ENCODE measurements at regions not wholly inside any gene's neighbourhood (a gene's known extent, or its start where the extent isn't known, plus 50 kb on each side); places are given as distances from the start of the nearest gene placed in this dataset.

DNA sequence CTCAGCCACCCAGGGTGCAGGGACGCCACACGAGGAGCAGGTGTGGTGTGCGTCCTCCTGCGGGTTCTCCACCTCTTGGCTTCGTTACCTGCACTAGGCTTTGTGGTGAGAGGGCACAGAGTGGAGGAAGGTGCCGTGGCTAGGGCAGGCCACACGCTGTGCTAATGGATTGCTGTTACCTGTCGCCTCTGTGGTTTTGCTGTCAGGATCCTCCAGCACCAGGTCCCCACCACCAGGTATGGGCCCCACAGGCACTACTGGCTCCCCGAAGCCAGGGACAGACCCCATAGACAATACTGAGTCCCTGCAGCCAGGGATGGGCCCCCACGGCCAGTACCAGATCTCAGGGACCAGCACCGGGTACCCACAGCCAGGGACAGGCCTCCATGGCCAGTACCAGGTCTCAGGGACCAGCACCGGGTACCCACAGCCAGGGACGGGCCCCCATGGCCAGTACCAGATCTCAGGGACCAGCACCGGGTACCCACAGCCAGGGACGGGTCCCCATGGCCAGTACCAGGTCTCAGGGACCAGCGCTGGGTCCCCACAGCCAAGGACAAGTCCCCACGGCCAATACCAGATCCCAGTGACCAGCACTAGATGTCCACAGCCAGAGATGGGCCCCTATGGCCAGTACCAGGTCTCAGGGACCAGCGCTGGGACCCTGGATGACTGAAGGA is 315.6 kb downstream of the SEC14L1 start:
- Histone ChIP-seq H3K4me1 (peaks cover 33 to 56% of the 10 kb centered on the region in 2 donors), H3K4me3 (peak overlapping the region in 2 of 3 donors; percentile 13 to 49)
- DNase-seq (ENCODE audit: low spot score in 2 of 2) = no peak

GRCh38 chr17:77456951-77457548 is 316.3 kb downstream of the SEC14L1 start:
- intact Hi-C loops (cut with DNase I; ENCODE audit: low total_unique reads) = no loop called here
- H3K27ac ChIP-seq = peak overlapping the region; percentile 92 to 95

More for the DNA sequence above, 315.6 kb downstream of the SEC14L1 start:
- TF ChIP-seq POLR2AphosphoS5 (IDR thresholded peaks at IDR 0.05) (no peak), POLR2A (IDR thresholded peaks at IDR 0.05) (no peak), CTCF (IDR thresholded peaks at IDR 0.05) (no peak)
- Histone ChIP-seq H3K27ac (peak overlapping the region; percentile 92 to 95), H3K9me3 (no peaks in the 10 kb centered on the region), H3K27me3 (no peaks in the 10 kb centered on the region), H3K36me3 (no peaks in the 10 kb centered on the region)
- intact Hi-C loops (cut with DNase I; ENCODE audit: low total_unique reads) = no loop called here

DNA sequence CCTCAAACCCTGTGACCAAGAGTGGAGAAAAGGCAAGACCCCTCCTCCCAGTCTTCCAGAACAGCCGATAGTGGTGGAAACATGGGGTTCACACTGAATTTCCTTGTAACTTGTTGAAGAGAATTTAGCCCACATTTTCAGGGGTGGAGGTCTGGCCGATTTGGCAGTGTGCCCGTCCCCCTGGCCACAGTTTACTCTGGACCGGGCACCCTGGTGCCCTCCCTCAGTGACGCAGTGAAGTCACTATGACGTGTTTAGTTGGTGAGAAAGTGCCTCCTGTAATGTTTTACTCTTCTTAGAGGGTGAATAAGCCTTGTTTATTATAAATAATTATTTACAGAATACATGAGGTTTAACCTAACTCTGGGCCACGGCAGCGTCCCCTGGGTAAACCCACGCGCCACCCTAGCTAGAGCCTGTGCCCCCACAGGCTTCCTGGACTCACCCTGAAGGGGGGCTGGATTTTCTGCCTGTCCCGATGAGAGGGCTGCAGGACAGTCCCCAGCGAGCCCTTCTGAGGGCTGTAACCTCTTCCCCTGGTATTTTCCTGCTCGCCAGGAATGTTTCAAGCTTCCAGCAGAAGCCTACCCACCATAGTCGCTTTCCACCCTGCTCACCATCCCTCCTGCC is 316.9 kb downstream of the SEC14L1 start:
- peaks cover 30 to 47% of the 10 kb centered on the region in 2 donors for H3K4me1 ChIP-seq
- no peaks in the 10 kb centered on the region for H3K9me3 ChIP-seq
- H3K27ac ChIP-seq = peak overlapping the region in 1 of 2 donors; percentile 95
- H3K4me3 ChIP-seq = no peak overlapping the region
- no peak for TF ChIP-seq POLR2AphosphoS5 (IDR thresholded peaks at IDR 0.05)
- no peak for TF ChIP-seq POLR2A (IDR thresholded peaks at IDR 0.05)
- TF ChIP-seq CTCF (IDR thresholded peaks at IDR 0.05) = no peak
- DNase-seq (ENCODE audit: low spot score in 2 of 2) = no peak
- intact Hi-C loops (cut with DNase I; ENCODE audit: low total_unique reads) = no loop called here
- H3K27me3 ChIP-seq = no peaks in the 10 kb centered on the region
- H3K36me3 ChIP-seq = no peaks in the 10 kb centered on the region

More at GRCh38 chr17:77456951-77457548, 316.3 kb downstream of the SEC14L1 start:
- Histone ChIP-seq H3K4me3 (peak overlapping the region in 1 of 3 donors; percentile 49), H3K4me1 (peaks cover 33 to 53% of the 10 kb centered on the region in 2 donors), H3K9me3 (no peaks in the 10 kb centered on the region), H3K27me3 (no peaks in the 10 kb centered on the region), H3K36me3 (no peaks in the 10 kb centered on the region)
- DNase-seq (ENCODE audit: low spot score in 2 of 2) = no peak
- TF ChIP-seq POLR2A (IDR thresholded peaks at IDR 0.05) (no peak), POLR2AphosphoS5 (IDR thresholded peaks at IDR 0.05) (no peak)

DNA sequence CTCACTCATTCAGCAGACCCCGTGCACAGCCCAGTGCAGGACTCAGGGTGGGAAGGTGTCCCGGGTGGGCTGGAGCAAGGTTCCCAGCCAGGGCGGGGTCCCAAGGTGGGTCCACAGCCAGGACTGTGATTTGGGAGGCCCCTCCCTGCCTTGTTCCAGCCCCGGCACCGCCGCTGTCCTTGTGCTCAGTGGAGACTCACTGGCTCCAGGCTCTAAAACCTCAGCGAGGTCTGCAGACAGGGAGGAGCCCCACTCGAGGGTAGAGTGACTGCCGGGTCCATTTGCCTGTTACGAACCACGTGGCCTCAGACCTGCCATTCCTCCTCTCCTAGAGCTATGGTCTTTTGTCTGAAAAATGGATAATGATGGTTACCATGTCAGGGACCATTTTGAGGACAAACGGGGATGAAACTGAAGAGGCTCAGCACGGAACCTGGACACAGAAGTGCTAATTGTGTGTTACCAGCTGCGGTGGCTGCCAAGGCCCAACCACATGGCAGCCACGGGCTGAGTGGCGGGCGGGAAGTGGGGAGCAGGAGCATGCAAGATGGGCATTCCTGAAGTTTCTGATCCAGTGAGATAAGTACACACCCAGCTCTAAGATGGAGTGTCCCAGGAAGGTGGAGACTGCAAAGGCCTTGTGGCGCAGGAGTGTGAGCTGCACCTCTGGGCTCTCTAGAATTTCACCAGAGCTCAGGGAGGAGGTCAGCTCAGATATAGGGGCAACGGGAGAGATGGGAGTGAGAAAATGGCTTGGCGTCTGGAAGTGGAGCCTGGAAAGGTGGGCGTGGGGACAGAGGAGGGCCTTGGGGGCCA is 317.6 kb downstream of the SEC14L1 start:
- H3K4me1 ChIP-seq = peaks cover 23 to 39% of the 10 kb centered on the region in 2 donors
- H3K27ac ChIP-seq = peak overlapping the region; percentile 35 to 95

More for the DNA sequence above, 317.6 kb downstream of the SEC14L1 start:
- intact Hi-C loops (cut with DNase I; ENCODE audit: low total_unique reads) = no loop called here
- H3K27me3 ChIP-seq = no peaks in the 10 kb centered on the region
- DNase-seq (ENCODE audit: low spot score in 2 of 2) = no peak
- no peaks in the 10 kb centered on the region for H3K36me3 ChIP-seq
- no peak for TF ChIP-seq POLR2AphosphoS5 (IDR thresholded peaks at IDR 0.05)
- TF ChIP-seq POLR2A (IDR thresholded peaks at IDR 0.05) = no peak
- TF ChIP-seq CTCF (IDR thresholded peaks at IDR 0.05) = no peak
- H3K9me3 ChIP-seq = no peaks in the 10 kb centered on the region
- no peak overlapping the region for H3K4me3 ChIP-seq

Data from breast epithelium (tissue), 4 donors.